WTC11 (cell line): ENCODE measurements at regions not wholly inside any gene's neighbourhood (a gene's known extent, or its start where the extent isn't known, plus 50 kb on each side); places are given as distances from the start of the nearest gene placed in this dataset.
"Not testable (repeated sequence)": the region's sequence is repeated elsewhere in the genome, so short reads cannot be mapped to it uniquely, and the experiment has no call there.

ENCODE experiments used
- ATAC-seq: fragments of 200-7000 bp; cut with Tn5 transposase; 2 replicates; pipeline ENCODE4 v1.10.0; 2021; ENCODE audit warnings: mild to moderate bottlenecking, moderate library complexity
- CTCF ChIA-PET: fragments of 300-600 bp; sonication (Branson Sonifier 250); formaldehyde crosslinking; loops from one replicate; lab custom pipeline; 2021; ENCODE audit warnings: antibody characterized with exemption; lab: Charles Lee
- POLR2A ChIA-PET: fragments of 350-600 bp; sonication (Branson Sonifier 250); formaldehyde crosslinking; loops from one replicate; lab custom pipeline; 2021; ENCODE audit warnings: antibody characterized with exemption; lab: Charles Lee
- DNase-seq: peaks from one replicate; pipeline ENCODE4 v3.0.0; 2021; ENCODE audit warnings: low spot score
- H3K27ac Mint-ChIP-seq: 2 replicates; pipeline ENCODE4 v1.8.0; 2021; ENCODE audit warnings: mixed read lengths
- H3K27me3 Mint-ChIP-seq: 2 replicates; pipeline ENCODE4 v1.8.0; 2021; ENCODE audit warnings: low read depth, mild to moderate bottlenecking, moderate library complexity, mixed read lengths
- H3K36me3 Mint-ChIP-seq: 2 replicates; pipeline ENCODE4 v1.8.0; 2021; ENCODE audit warnings: mixed read lengths
- H3K4me1 Mint-ChIP-seq: 2 replicates; pipeline ENCODE4 v1.8.0; 2022; ENCODE audit warnings: mixed read lengths
- H3K4me3 Mint-ChIP-seq: 2 replicates; pipeline ENCODE4 v1.8.0; 2021; ENCODE audit warnings: mild to moderate bottlenecking, moderate library complexity, mixed read lengths
- H3K9me3 Mint-ChIP-seq: 2 replicates; pipeline ENCODE4 v1.8.0; 2021; ENCODE audit warnings: mixed read lengths
- AR ChIP-seq: fragments of 250-450 bp; sonication (Bioruptor Pico); IDR thresholded peaks from 2 replicates; pipeline ENCODE4 v1.9.0; 2021; ENCODE audit warnings: mild to moderate bottlenecking
- ATF1 ChIP-seq: sonication (generic); formaldehyde crosslinking; IDR thresholded peaks from 2 replicates; pipeline ENCODE4 v1.8.1; 2023; ENCODE audit warnings: mild to moderate bottlenecking, moderate library complexity, missing genetic modification reagents
- CBFB ChIP-seq: sonication (generic); formaldehyde crosslinking; IDR thresholded peaks from 2 replicates; pipeline ENCODE4 v1.8.1; 2022; ENCODE audit warnings: mild to moderate bottlenecking, low read depth, missing genetic modification reagents
- EMX1 ChIP-seq: fragments of 250-450 bp; sonication (Bioruptor Pico); IDR thresholded peaks from 2 replicates; pipeline ENCODE4 v1.8.0; 2021; ENCODE audit warnings: mild to moderate bottlenecking
- GABPB1 ChIP-seq: sonication (generic); formaldehyde crosslinking; IDR thresholded peaks from 2 replicates; pipeline ENCODE4 v1.8.1; 2023; ENCODE audit warnings: mild to moderate bottlenecking, missing genetic modification reagents
- IRF1 ChIP-seq: sonication (generic); formaldehyde crosslinking; IDR thresholded peaks from 2 replicates; pipeline ENCODE4 v1.8.0; 2023; ENCODE audit warnings: missing genetic modification reagents
- NFATC4 ChIP-seq: fragments of 250-450 bp; sonication (Bioruptor Pico); IDR thresholded peaks from 2 replicates; pipeline ENCODE4 v1.9.0; 2021; ENCODE audit warnings: mild to moderate bottlenecking
- OVOL2 ChIP-seq: fragments of 250-450 bp; sonication (Bioruptor Pico); IDR thresholded peaks from 2 replicates; pipeline ENCODE4 v1.9.0; 2021; ENCODE audit warnings: mild to moderate bottlenecking, borderline replicate concordance
- PRRX2 ChIP-seq: fragments of 250-450 bp; sonication (Bioruptor Pico); IDR thresholded peaks from 2 replicates; pipeline ENCODE4 v1.8.0; 2021; ENCODE audit warnings: mild to moderate bottlenecking
- SMAD4 ChIP-seq: sonication (generic); formaldehyde crosslinking; IDR thresholded peaks from 2 replicates; pipeline ENCODE4 v1.8.0; 2022; ENCODE audit warnings: mild to moderate bottlenecking, missing genetic modification reagents
- TEAD1 ChIP-seq: sonication (generic); formaldehyde crosslinking; IDR thresholded peaks from 2 replicates; pipeline ENCODE4 v1.8.0; 2022; ENCODE audit warnings: mild to moderate bottlenecking, missing genetic modification reagents
- ZNF138 ChIP-seq: sonication (generic); formaldehyde crosslinking; conservative IDR thresholded peaks from 2 replicates; pipeline ENCODE4 v1.8.1; 2022; ENCODE audit warnings: mild to moderate bottlenecking, moderate library complexity, missing genetic modification reagents
- ZNF232 ChIP-seq: sonication (generic); formaldehyde crosslinking; IDR thresholded peaks from 2 replicates; pipeline ENCODE4 v1.8.0; 2022; ENCODE audit warnings: mild to moderate bottlenecking, missing genetic modification reagents
- ZNF416 ChIP-seq: fragments of 250-450 bp; sonication (Bioruptor Pico); IDR thresholded peaks from 2 replicates; pipeline ENCODE4 v1.9.0; 2021; ENCODE audit warnings: mild to moderate bottlenecking, inconsistent platforms
- TF ChIP-seq, protein P1 (sequence below): sonication (generic); formaldehyde crosslinking; IDR thresholded peaks from 2 replicates; pipeline ENCODE4 v1.8.0; 2022; ENCODE audit warnings: mild to moderate bottlenecking, missing genetic modification reagents
- TF ChIP-seq, protein P2 (sequence below): sonication (generic); formaldehyde crosslinking; IDR thresholded peaks from 2 replicates; pipeline ENCODE4 v1.8.1; 2023; ENCODE audit warnings: mild to moderate bottlenecking, missing genetic modification reagents, moderate library complexity
- TF ChIP-seq, protein P3 (sequence below): sonication (generic); formaldehyde crosslinking; IDR thresholded peaks from 2 replicates; pipeline ENCODE4 v1.8.1; 2022; ENCODE audit warnings: mild to moderate bottlenecking, moderate library complexity, missing genetic modification reagents
- TF ChIP-seq, protein P4 (sequence below): sonication (generic); formaldehyde crosslinking; IDR thresholded peaks from 2 replicates; pipeline ENCODE4 v1.8.0; 2023; ENCODE audit warnings: missing genetic modification reagents, mild to moderate bottlenecking, borderline replicate concordance

DNA sequence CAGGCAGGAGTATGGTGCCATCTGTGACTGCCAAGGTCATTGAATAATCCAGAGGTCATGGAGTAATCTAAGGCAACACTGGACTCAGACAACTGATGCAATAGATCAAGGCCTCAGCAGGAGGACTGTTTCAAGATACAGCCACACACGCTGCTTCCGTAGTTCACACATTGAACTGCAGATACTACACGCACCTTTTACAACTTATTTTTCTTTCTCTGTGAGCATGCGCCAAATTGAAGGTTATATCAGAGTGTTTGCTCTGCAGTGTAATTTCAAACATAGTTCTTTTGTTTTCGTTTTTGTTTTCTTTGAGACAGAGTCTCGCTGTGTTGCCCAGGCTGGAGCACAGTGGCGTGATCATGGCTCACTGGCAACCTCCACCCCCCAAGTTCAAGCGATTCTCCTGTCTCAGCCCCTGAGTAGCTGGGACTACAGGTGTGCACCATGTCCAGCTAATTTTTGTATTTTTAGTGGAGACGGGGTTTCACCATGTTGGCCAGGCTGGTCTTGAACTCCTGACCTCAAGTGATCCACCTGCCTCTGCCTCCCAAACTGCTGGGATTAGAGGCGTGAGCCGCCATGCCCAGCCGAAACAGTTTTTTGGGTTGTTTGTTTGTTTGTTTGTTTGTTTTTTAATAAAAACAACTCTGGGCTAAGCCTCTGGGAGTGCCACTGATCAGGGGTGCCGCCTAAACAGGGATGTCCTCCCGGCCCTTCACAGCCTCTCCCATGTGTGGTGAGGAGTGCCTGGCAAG is 96.6 kb upstream of the NAA20 start:
- H3K9me3 Mint-ChIP-seq: no peaks in the 10 kb centered on the region
- peaks cover 24% of the 10 kb centered on the region for H3K4me1 Mint-ChIP-seq
- no peaks in the 10 kb centered on the region for H3K27me3 Mint-ChIP-seq
- H3K4me3 Mint-ChIP-seq: no peak overlapping the region
- ChIA-PET CTCF (no interaction called here), POLR2A (no interaction called here)
- H3K27ac Mint-ChIP-seq: no peak overlapping the region
- TF ChIP-seq GABPB1 (CRISPR knock-in tag) (peak; percentile 99), CBFB (no peak)
- no peak for ATAC-seq
- no peaks in the 10 kb centered on the region for H3K36me3 Mint-ChIP-seq
- no peak for DNase-seq

DNA sequence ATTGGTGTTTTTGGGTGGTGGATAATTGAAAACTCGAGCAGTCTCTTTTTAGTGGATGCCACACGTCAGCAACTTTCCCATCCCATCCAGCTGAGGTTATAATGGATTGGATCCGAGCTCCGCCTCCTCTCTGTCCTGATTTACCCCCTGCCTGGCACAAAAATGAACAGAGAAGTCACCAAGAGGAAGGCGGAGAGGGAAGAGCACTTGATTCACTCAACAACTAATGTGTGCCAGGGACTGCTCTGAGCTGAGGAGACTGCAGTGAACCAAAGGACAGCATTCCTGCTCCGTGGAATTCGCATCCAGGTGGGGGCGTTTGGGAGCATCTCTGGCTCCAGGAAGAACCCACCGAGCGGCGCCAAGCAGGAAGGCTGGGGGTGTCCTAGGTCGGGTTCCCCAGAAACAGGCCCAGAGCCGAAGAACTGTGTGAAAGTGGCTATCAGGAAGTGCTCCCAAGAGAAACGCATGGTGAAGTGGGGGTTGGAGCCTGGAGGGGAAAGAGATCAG is 95.8 kb upstream of the NAA20 start:
- CTCF ChIA-PET: no interaction called here
- Mint-ChIP-seq H3K36me3 (no peaks in the 10 kb centered on the region), H3K9me3 (no peaks in the 10 kb centered on the region), H3K4me3 (no peak overlapping the region), H3K4me1 (peaks cover 18% of the 10 kb centered on the region), H3K27me3 (no peaks in the 10 kb centered on the region), H3K27ac (no peak overlapping the region)
- POLR2A ChIA-PET: interaction anchor here (0.7 kb wide), 1 partner anchor 588 kb away, joined by 3 read pairs; no protein-coding TSS in a partner anchor
- peak; percentile 37 for DNase-seq
- no peak for TF ChIP-seq ZNF138 (CRISPR knock-in tag)
- TF ChIP-seq, protein P1, sequence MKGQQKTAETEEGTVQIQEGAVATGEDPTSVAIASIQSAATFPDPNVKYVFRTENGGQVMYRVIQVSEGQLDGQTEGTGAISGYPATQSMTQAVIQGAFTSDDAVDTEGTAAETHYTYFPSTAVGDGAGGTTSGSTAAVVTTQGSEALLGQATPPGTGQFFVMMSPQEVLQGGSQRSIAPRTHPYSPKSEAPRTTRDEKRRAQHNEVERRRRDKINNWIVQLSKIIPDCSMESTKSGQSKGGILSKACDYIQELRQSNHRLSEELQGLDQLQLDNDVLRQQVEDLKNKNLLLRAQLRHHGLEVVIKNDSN (CRISPR knock-in tag): no peak
- TF ChIP-seq SMAD4 (CRISPR knock-in tag): no peak
- no peak for TF ChIP-seq EMX1
- TF ChIP-seq IRF1 (CRISPR knock-in tag): no peak
- TF ChIP-seq TEAD1 (CRISPR knock-in tag): no peak
- TF ChIP-seq ATF1 (CRISPR knock-in tag): no peak
- no peak for TF ChIP-seq NFATC4 (CRISPR knock-in tag)
- TF ChIP-seq, protein P2, sequence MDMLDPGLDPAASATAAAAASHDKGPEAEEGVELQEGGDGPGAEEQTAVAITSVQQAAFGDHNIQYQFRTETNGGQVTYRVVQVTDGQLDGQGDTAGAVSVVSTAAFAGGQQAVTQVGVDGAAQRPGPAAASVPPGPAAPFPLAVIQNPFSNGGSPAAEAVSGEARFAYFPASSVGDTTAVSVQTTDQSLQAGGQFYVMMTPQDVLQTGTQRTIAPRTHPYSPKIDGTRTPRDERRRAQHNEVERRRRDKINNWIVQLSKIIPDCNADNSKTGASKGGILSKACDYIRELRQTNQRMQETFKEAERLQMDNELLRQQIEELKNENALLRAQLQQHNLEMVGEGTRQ (CRISPR knock-in tag): no peak
- TF ChIP-seq, protein P3, sequence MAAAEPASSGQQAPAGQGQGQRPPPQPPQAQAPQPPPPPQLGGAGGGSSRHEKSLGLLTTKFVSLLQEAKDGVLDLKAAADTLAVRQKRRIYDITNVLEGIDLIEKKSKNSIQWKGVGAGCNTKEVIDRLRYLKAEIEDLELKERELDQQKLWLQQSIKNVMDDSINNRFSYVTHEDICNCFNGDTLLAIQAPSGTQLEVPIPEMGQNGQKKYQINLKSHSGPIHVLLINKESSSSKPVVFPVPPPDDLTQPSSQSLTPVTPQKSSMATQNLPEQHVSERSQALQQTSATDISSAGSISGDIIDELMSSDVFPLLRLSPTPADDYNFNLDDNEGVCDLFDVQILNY: no peak
- TF ChIP-seq ZNF416: no peak
- TF ChIP-seq ZNF232 (CRISPR knock-in tag): no peak
- no peak for TF ChIP-seq AR (CRISPR knock-in tag)
- TF ChIP-seq OVOL2 (CRISPR knock-in tag): no peak
- no peak for TF ChIP-seq PRRX2 (CRISPR knock-in tag)
- TF ChIP-seq, protein P4, sequence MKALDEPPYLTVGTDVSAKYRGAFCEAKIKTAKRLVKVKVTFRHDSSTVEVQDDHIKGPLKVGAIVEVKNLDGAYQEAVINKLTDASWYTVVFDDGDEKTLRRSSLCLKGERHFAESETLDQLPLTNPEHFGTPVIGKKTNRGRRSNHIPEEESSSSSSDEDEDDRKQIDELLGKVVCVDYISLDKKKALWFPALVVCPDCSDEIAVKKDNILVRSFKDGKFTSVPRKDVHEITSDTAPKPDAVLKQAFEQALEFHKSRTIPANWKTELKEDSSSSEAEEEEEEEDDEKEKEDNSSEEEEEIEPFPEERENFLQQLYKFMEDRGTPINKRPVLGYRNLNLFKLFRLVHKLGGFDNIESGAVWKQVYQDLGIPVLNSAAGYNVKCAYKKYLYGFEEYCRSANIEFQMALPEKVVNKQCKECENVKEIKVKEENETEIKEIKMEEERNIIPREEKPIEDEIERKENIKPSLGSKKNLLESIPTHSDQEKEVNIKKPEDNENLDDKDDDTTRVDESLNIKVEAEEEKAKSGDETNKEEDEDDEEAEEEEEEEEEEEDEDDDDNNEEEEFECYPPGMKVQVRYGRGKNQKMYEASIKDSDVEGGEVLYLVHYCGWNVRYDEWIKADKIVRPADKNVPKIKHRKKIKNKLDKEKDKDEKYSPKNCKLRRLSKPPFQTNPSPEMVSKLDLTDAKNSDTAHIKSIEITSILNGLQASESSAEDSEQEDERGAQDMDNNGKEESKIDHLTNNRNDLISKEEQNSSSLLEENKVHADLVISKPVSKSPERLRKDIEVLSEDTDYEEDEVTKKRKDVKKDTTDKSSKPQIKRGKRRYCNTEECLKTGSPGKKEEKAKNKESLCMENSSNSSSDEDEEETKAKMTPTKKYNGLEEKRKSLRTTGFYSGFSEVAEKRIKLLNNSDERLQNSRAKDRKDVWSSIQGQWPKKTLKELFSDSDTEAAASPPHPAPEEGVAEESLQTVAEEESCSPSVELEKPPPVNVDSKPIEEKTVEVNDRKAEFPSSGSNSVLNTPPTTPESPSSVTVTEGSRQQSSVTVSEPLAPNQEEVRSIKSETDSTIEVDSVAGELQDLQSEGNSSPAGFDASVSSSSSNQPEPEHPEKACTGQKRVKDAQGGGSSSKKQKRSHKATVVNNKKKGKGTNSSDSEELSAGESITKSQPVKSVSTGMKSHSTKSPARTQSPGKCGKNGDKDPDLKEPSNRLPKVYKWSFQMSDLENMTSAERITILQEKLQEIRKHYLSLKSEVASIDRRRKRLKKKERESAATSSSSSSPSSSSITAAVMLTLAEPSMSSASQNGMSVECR (CRISPR knock-in tag): no peak
- peak; percentile 88 for ATAC-seq

- POLR2A ChIA-PET: interaction anchor here (0.7 kb wide), 1 partner anchor 588 kb away, joined by 3 read pairs; no protein-coding TSS in a partner anchor
- H3K9me3 Mint-ChIP-seq, H3K27me3 Mint-ChIP-seq, H3K27ac Mint-ChIP-seq, ATAC-seq, CTCF ChIA-PET, DNase-seq, H3K36me3 Mint-ChIP-seq, H3K4me3 Mint-ChIP-seq: not testable (repeated sequence)
- H3K4me1 Mint-ChIP-seq: peaks cover 13% of the 10 kb centered on the region
These were observed 95.3 kb upstream of the NAA20 start for GRCh38 chr20:19921829-19922228.
